Eye (tissue), 1 donor: ENCODE measurements at regions not wholly inside any gene's neighbourhood (a gene's known extent, or its start where the extent isn't known, plus 50 kb on each side); places are given as distances from the start of the nearest gene placed in this dataset.
"Not testable (repeated sequence)": the region's sequence is repeated elsewhere in the genome, so short reads cannot be mapped to it uniquely, and the experiment has no call there.

ENCODE experiments used
- DNase-seq: peaks from one replicate; pipeline ENCODE4 v3.0.0-alpha.2; 2015

- peak; percentile 30 for DNase-seq
Measured at GRCh38 chr11:70883973-70884623, 368.3 kb downstream of the SHANK2 start.

- DNase-seq, result peak; percentile 75
Measured at GRCh38 chr11:70885281-70886231, 366.8 kb downstream of the SHANK2 start.

- no peak for DNase-seq
Measured at GRCh38 chr11:70886256-70886655, 366.1 kb downstream of the SHANK2 start.

- peak; percentile 30 for DNase-seq
Measured at GRCh38 chr11:70886676-70887541, 365.5 kb downstream of the SHANK2 start.

GRCh38 chr11:70887542-70887827 is 364.9 kb downstream of the SHANK2 start:
- DNase-seq, result no peak

GRCh38 chr11:70888061-70888460 is 364.3 kb downstream of the SHANK2 start:
- DNase-seq, result no peak

GRCh38 chr11:70889411-70889810 is 363.0 kb downstream of the SHANK2 start:
- no peak for DNase-seq

GRCh38 chr11:70891844-70892380 is 360.5 kb downstream of the SHANK2 start:
- DNase-seq, result no peak

- DNase-seq, result no peak
Measured at GRCh38 chr11:70892889-70893288, 359.5 kb downstream of the SHANK2 start.

GRCh38 chr11:70894566-70895365 is 357.6 kb downstream of the SHANK2 start:
- no peak for DNase-seq

- DNase-seq, result no peak
Measured at GRCh38 chr11:70895366-70895670, 357.1 kb downstream of the SHANK2 start.

- DNase-seq, result no peak
Measured at GRCh38 chr11:70897429-70897828, 354.9 kb downstream of the SHANK2 start.

- no peak for DNase-seq
Measured at GRCh38 chr11:70899616-70900015, 352.8 kb downstream of the SHANK2 start.

GRCh38 chr11:70900540-70900939 is 351.8 kb downstream of the SHANK2 start:
- no peak for DNase-seq

GRCh38 chr11:70901951-70902521 is 350.3 kb downstream of the SHANK2 start:
- no peak for DNase-seq

GRCh38 chr11:70903229-70903628 is 349.1 kb downstream of the SHANK2 start:
- DNase-seq, result not testable (repeated sequence)

- no peak for DNase-seq
Measured at GRCh38 chr11:70906101-70906500, 346.3 kb downstream of the SHANK2 start.

- no peak for DNase-seq
Measured at GRCh38 chr11:70908223-70908622, 344.2 kb downstream of the SHANK2 start.

- DNase-seq, result no peak
Measured at GRCh38 chr11:70910835-70911234, 341.5 kb downstream of the SHANK2 start.

GRCh38 chr11:70912226-70912840 is 340.0 kb downstream of the SHANK2 start:
- no peak for DNase-seq

GRCh38 chr11:70913715-70914231 is 338.6 kb downstream of the SHANK2 start:
- DNase-seq, result peak; percentile 58
